Astrocyte (in vitro differentiated cells and primary cell): ENCODE measurements at regions not wholly inside any gene's neighbourhood (a gene's known extent, or its start where the extent isn't known, plus 50 kb on each side); places are given as distances from the start of the nearest gene placed in this dataset.

Experiments used
- CTCF ChIP-seq: IDR thresholded peaks from 2 replicates; pipeline ENCODE4 v1.5.1; 2011; ENCODE audit warnings: low read depth, mild to moderate bottlenecking, inconsistent platforms, low read length, moderate library complexity; ENCODE audit not compliant: insufficient read depth
- EZH2 ChIP-seq: IDR thresholded peaks from 2 replicates; pipeline ENCODE4 v1.6.1; 2012; ENCODE audit warnings: mild to moderate bottlenecking, low read length, inconsistent platforms; ENCODE audit not compliant: insufficient read depth

- no peak for TF ChIP-seq EZH2
- no peak for TF ChIP-seq CTCF
Measured at GRCh38 chr5:170440771-170441392, 51.7 kb upstream of the KCNMB1 start.
